ENCODE measurements at regions not wholly inside any gene's neighbourhood (a gene's known extent, or its start where the extent isn't known, plus 50 kb on each side); places are given as distances from the start of the nearest gene placed in this dataset.

- TF ChIP-seq ZNF596 (tag by site-specific recombination; IDR thresholded peaks at IDR 0.05) (no peak), ZNF639 (tag by site-specific recombination; IDR thresholded peaks at IDR 0.05) (no peak), CTCF (tag by site-specific recombination; IDR thresholded peaks at IDR 0.05) (peak; percentile 72; the same call in 1 of the 2 replicates), ZNF155 (tag by site-specific recombination; IDR thresholded peaks at IDR 0.05) (no peak), YY2 (tag by site-specific recombination; IDR thresholded peaks at IDR 0.05) (no peak), KLF16 (tag by site-specific recombination; IDR thresholded peaks at IDR 0.05) (no peak), ZNF274 (IDR thresholded peaks at IDR 0.05; ENCODE audit: low read length) (no peak), ZNF274 (tag by site-specific recombination; IDR thresholded peaks at IDR 0.05; ENCODE audit: borderline replicate concordance) (no peak), ZBTB8A (tag by site-specific recombination; IDR thresholded peaks at IDR 0.05) (no peak), ZNF10 (tag by site-specific recombination; IDR thresholded peaks at IDR 0.05) (no peak)
Observed at GRCh38 chr18:55781481-55781957, 193.5 kb upstream of the TCF4 start.
